ENCODE measurements at regions not wholly inside any gene's neighbourhood (a gene's known extent, or its start where the extent isn't known, plus 50 kb on each side); places are given as distances from the start of the nearest gene placed in this dataset.

- DNase-seq (ENCODE audit: low read depth in 3 of 3): no peak
Observed at GRCh38 chr15:95368755-95369601, 961.5 kb upstream of the NR2F2 start.

- DNase-seq (ENCODE audit: low read depth in 3 of 3): no peak
Observed at GRCh38 chr15:95370291-95370690, 960.2 kb upstream of the NR2F2 start.

- no peak for DNase-seq (ENCODE audit: low read depth in 3 of 3)
Observed at GRCh38 chr15:95371664-95372063, 958.8 kb upstream of the NR2F2 start.

GRCh38 chr15:95375281-95375680 lies 955.2 kb upstream of the NR2F2 start:
- DNase-seq (ENCODE audit: low read depth in 3 of 3): no peak

GRCh38 chr15:95377258-95377852 lies 953.1 kb upstream of the NR2F2 start:
- no peak for DNase-seq (ENCODE audit: low read depth in 3 of 3)

GRCh38 chr15:95394186-95395067 lies 936.1 kb upstream of the NR2F2 start:
- no peak for DNase-seq (ENCODE audit: low read depth in 3 of 3)

GRCh38 chr15:95400428-95400827 lies 930.1 kb upstream of the NR2F2 start:
- no peak for DNase-seq (ENCODE audit: low read depth in 3 of 3)

GRCh38 chr15:95401587-95401986 lies 928.9 kb upstream of the NR2F2 start:
- no peak for DNase-seq (ENCODE audit: low read depth in 3 of 3)

- DNase-seq (ENCODE audit: low read depth in 3 of 3): no peak
Observed at GRCh38 chr15:95405447-95405846, 925.1 kb upstream of the NR2F2 start.

GRCh38 chr15:95407534-95407933 lies 923.0 kb upstream of the NR2F2 start:
- no peak for DNase-seq (ENCODE audit: low read depth in 3 of 3)

GRCh38 chr15:95409211-95409610 lies 921.3 kb upstream of the NR2F2 start:
- no peak for DNase-seq (ENCODE audit: low read depth in 3 of 3)

GRCh38 chr15:95409626-95410310 lies 920.7 kb upstream of the NR2F2 start:
- DNase-seq (ENCODE audit: low read depth in 3 of 3): no peak

GRCh38 chr15:95410757-95411156 lies 919.7 kb upstream of the NR2F2 start:
- no peak for DNase-seq (ENCODE audit: low read depth in 3 of 3)

GRCh38 chr15:95416576-95416975 lies 913.9 kb upstream of the NR2F2 start:
- no peak for DNase-seq (ENCODE audit: low read depth in 3 of 3)

- no peak for DNase-seq (ENCODE audit: low read depth in 3 of 3)
Observed at GRCh38 chr15:95417761-95418160, 912.7 kb upstream of the NR2F2 start.

GRCh38 chr15:95422255-95422654 lies 908.2 kb upstream of the NR2F2 start:
- no peak for DNase-seq (ENCODE audit: low read depth in 3 of 3)

GRCh38 chr15:95425859-95426258 lies 904.6 kb upstream of the NR2F2 start:
- no peak for DNase-seq (ENCODE audit: low read depth in 3 of 3)

- DNase-seq (ENCODE audit: low read depth in 3 of 3): no peak
Observed at GRCh38 chr15:95429345-95429744, 901.2 kb upstream of the NR2F2 start.

GRCh38 chr15:95431518-95431917 lies 899.0 kb upstream of the NR2F2 start:
- DNase-seq (ENCODE audit: low read depth in 3 of 3): no peak

GRCh38 chr15:95432878-95433405 lies 897.6 kb upstream of the NR2F2 start:
- DNase-seq (ENCODE audit: low read depth in 3 of 3): no peak

- DNase-seq (ENCODE audit: low read depth in 3 of 3): no peak
Observed at GRCh38 chr15:95439922-95440376, 890.6 kb upstream of the NR2F2 start.

All from stimulated activated CD4-positive, alpha-beta T cell treated with anti-CD3 and anti-CD28 coated beads, TNF-alpha, amount 100 ng/mL, for 48 hours (primary cell).